A549 (cell line): ENCODE measurements at regions not wholly inside any gene's neighbourhood (a gene's known extent, or its start where the extent isn't known, plus 50 kb on each side); places are given as distances from the start of the nearest gene placed in this dataset.

ENCODE experiments used
- CEBPB ChIP-seq, 2 experiments: fragments of >200 bp in 1 of 2; sonication (Bioruptor Twin) in 1 of 2; formaldehyde crosslinking in 1 of 2; IDR thresholded peaks; 2 replicates each; pipeline ENCODE4 v1.6.1; 2012 to 2016
- CTCF ChIP-seq: fragments of >200 bp; sonication (Bioruptor Twin); formaldehyde crosslinking; IDR thresholded peaks from 3 replicates; pipeline ENCODE4 v1.5.1; 2016
- ESRRA ChIP-seq: fragments of 150-350 bp; IDR thresholded peaks from 2 replicates; pipeline ENCODE4 v1.6.1; 2014; ENCODE audit warnings: mild to moderate bottlenecking, low read length, borderline replicate concordance
- FOSL2 ChIP-seq, 2 experiments: fragments of 450-650 bp in 1 of 2; fragments of >200 bp in 1 of 2; sonication (Bioruptor Twin) in 1 of 2; formaldehyde crosslinking; IDR thresholded peaks; 2 replicates each; pipeline versions ENCODE4 v1.5.0 to v1.6.1; 2016 to 2020; ENCODE audit warnings: mild to moderate bottlenecking in 1 of 2, moderate library complexity in 1 of 2

GRCh38 chr13:28550721-28551497 lies 56.0 kb upstream of the FLT1 start:
- TF ChIP-seq CEBPB (IDR thresholded peaks at IDR 0.05) (no peak), FOSL2 (IDR thresholded peaks at IDR 0.05) (no peak), FOSL2 (CRISPR knock-in tag; IDR thresholded peaks at IDR 0.05) (no peak), ESRRA (no peak), CTCF (no peak)
